OCI-LY3 (cell line): ENCODE measurements at regions not wholly inside any gene's neighbourhood (a gene's known extent, or its start where the extent isn't known, plus 50 kb on each side); places are given as distances from the start of the nearest gene placed in this dataset.

ENCODE experiments used
- H2AFZ ChIP-seq: fragments of 200-600, 300-600 bp; shearing (Covaris generic); 2 replicates; pipeline ENCODE4 v1.6.0; 2014; ENCODE audit warnings: antibody characterized with exemption, low read depth, low read length
- H3K27ac ChIP-seq: fragments of 200-600, 300-600 bp; sonication (generic); 2 replicates; pipeline ENCODE4 v1.5.1; 2014; ENCODE audit warnings: mild to moderate bottlenecking, low read length, moderate library complexity, mixed read lengths
- H3K27me3 ChIP-seq: fragments of 200-600, 300-600 bp; sonication (generic); 2 replicates; pipeline ENCODE4 v1.6.1; 2014; ENCODE audit warnings: low read depth, low read length, mixed read lengths
- H3K36me3 ChIP-seq: fragments of 200-600, 300-600 bp; sonication (generic); replicated peaks from 2 replicates; pipeline ENCODE3; 2014; ENCODE audit warnings: low read depth, low read length, mixed read lengths
- H3K4me1 ChIP-seq: fragments of 300-600, 200-600 bp; sonication (generic); 2 replicates; pipeline ENCODE4 v1.6.1; 2014; ENCODE audit warnings: low read length, mixed read lengths
- H3K4me2 ChIP-seq: fragments of 200-600, 300-600 bp; sonication (generic); 2 replicates; pipeline ENCODE4 v1.6.1; 2014; ENCODE audit warnings: low read length, mixed read lengths
- H3K4me3 ChIP-seq: fragments of 300-600, 200-600 bp; sonication (generic); 2 replicates; pipeline ENCODE4 v1.5.1; 2014; ENCODE audit warnings: antibody characterized with exemption, mild to moderate bottlenecking, low read length, moderate library complexity
- H3K79me2 ChIP-seq: fragments of 300-600, 200-600 bp; shearing (Covaris generic); 2 replicates; pipeline ENCODE4 v1.6.1; 2014; ENCODE audit warnings: mild to moderate bottlenecking, low read length, mixed read lengths
- H3K9ac ChIP-seq: fragments of 300-600, 200-600 bp; shearing (Covaris generic); 2 replicates; pipeline ENCODE4 v1.6.0; 2014; ENCODE audit warnings: mild to moderate bottlenecking, low read length, moderate library complexity
- H3K9me3 ChIP-seq: fragments of 200-600, 300-600 bp; shearing (Covaris generic); 2 replicates; pipeline ENCODE4 v1.6.1; 2014; ENCODE audit warnings: low read length, mixed read lengths; ENCODE audit not compliant: insufficient read depth
- H4K20me1 ChIP-seq: fragments of 200-600, 300-600 bp; sonication (generic); 2 replicates; pipeline ENCODE4 v1.6.1; 2016; ENCODE audit warnings: low read length, mixed read lengths; ENCODE audit not compliant: insufficient read depth
- EZH2phosphoT487 ChIP-seq: fragments of 200-600 bp; shearing (Covaris generic); IDR thresholded peaks from 2 replicates; pipeline ENCODE4 v1.6.1; 2018; ENCODE audit warnings: antibody characterized with exemption, mixed run types, low read depth
- TF ChIP-seq, protein P1 (sequence below): fragments of 200-600, 300-600 bp; sonication (generic); IDR thresholded peaks from 2 replicates; pipeline ENCODE4 v1.5.1; 2014; ENCODE audit warnings: antibody characterized with exemption, low read length, low read depth

DNA sequence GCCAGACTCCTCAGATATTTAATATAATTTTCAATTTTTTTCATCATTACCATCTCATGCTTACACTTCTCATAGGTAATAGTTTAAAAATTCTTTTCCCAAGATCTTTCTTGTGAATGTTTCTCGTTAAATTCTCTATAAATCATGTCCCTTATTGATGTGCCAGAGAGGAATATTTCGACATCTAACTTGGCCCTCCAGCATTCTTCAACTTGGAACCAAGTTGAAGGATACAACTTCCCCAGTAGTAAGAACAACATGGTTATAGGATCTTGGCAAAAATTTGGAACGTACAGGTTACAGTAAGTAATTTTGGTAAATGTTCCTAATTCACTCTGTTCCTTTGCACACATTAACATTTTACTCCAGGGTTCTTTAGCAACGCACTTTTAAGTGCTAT is 731.8 kb downstream of the CDH11 start:
- H3K4me2 ChIP-seq: no peak overlapping the region
- H3K9ac ChIP-seq: no peak overlapping the region
- no peaks in the 10 kb centered on the region for H3K79me2 ChIP-seq
- TF ChIP-seq, protein P1, sequence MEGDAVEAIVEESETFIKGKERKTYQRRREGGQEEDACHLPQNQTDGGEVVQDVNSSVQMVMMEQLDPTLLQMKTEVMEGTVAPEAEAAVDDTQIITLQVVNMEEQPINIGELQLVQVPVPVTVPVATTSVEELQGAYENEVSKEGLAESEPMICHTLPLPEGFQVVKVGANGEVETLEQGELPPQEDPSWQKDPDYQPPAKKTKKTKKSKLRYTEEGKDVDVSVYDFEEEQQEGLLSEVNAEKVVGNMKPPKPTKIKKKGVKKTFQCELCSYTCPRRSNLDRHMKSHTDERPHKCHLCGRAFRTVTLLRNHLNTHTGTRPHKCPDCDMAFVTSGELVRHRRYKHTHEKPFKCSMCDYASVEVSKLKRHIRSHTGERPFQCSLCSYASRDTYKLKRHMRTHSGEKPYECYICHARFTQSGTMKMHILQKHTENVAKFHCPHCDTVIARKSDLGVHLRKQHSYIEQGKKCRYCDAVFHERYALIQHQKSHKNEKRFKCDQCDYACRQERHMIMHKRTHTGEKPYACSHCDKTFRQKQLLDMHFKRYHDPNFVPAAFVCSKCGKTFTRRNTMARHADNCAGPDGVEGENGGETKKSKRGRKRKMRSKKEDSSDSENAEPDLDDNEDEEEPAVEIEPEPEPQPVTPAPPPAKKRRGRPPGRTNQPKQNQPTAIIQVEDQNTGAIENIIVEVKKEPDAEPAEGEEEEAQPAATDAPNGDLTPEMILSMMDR: no peak
- no peak for TF ChIP-seq EZH2phosphoT487
- no peaks in the 10 kb centered on the region for H3K4me1 ChIP-seq
- no peaks in the 10 kb centered on the region for H3K27me3 ChIP-seq
- no peaks in the 10 kb centered on the region for H4K20me1 ChIP-seq
- H3K36me3 ChIP-seq: no peaks in the 10 kb centered on the region
- no peaks in the 10 kb centered on the region for H3K9me3 ChIP-seq
- no peak overlapping the region for H2AFZ ChIP-seq
- no peak overlapping the region for H3K4me3 ChIP-seq
- H3K27ac ChIP-seq: no peak overlapping the region

DNA sequence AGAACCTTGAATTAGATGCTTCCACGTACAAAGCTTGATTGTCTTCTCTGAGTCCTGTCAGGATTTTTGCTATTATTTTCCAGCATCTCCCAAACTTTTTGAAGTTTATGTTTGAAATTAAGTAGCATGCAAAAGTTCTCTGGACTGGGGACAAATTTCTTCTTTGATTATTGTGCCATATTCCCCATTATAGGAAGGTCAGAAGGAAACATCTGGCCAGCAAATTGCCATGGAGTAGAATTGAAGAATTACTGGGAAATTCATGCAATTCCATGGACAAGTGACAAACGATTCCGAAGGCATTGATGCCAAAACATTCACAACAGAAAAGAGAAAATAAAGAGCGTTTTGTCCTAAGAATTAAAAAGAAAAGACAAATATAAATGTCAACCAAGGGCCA is 737.2 kb downstream of the CDH11 start:
- TF ChIP-seq, protein P1: no peak
- TF ChIP-seq EZH2phosphoT487: no peak
- H3K9me3 ChIP-seq: no peaks in the 10 kb centered on the region
- H3K4me1 ChIP-seq: no peaks in the 10 kb centered on the region
- no peak overlapping the region for H3K9ac ChIP-seq
- H4K20me1 ChIP-seq: no peaks in the 10 kb centered on the region
- no peaks in the 10 kb centered on the region for H3K27me3 ChIP-seq
- H3K27ac ChIP-seq: no peak overlapping the region
- H3K79me2 ChIP-seq: no peaks in the 10 kb centered on the region
- no peak overlapping the region for H2AFZ ChIP-seq
- H3K36me3 ChIP-seq: no peaks in the 10 kb centered on the region
- no peak overlapping the region for H3K4me3 ChIP-seq
- H3K4me2 ChIP-seq: no peak overlapping the region

DNA sequence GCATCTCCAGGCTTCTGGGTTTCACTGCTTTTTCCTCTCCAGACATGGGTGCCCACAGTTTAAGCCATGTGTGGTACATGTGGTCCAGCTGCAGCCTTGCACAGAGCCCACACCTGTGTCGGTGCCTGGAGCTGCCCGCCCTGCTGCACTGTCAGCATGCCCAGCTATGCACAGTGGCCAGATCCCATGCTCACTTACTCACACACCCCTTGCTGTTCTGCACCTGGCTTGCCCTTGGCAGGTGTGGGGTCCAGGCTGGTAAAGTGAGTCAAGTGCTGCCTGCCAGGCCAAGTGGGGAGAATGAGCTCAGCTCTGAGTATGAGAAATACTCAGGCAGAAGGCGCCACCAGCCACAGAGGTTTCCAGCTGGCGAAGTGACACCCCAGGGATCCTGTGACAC is 739.9 kb downstream of the CDH11 start:
- Histone ChIP-seq H3K4me3 (no peak overlapping the region), H2AFZ (no peak overlapping the region), H3K27ac (no peak overlapping the region), H3K79me2 (no peaks in the 10 kb centered on the region), H3K4me1 (no peaks in the 10 kb centered on the region), H3K9ac (no peak overlapping the region), H4K20me1 (no peaks in the 10 kb centered on the region), H3K27me3 (no peaks in the 10 kb centered on the region), H3K36me3 (no peaks in the 10 kb centered on the region), H3K9me3 (no peaks in the 10 kb centered on the region), H3K4me2 (no peak overlapping the region)
- TF ChIP-seq, protein P1: no peak
- TF ChIP-seq EZH2phosphoT487: no peak

DNA sequence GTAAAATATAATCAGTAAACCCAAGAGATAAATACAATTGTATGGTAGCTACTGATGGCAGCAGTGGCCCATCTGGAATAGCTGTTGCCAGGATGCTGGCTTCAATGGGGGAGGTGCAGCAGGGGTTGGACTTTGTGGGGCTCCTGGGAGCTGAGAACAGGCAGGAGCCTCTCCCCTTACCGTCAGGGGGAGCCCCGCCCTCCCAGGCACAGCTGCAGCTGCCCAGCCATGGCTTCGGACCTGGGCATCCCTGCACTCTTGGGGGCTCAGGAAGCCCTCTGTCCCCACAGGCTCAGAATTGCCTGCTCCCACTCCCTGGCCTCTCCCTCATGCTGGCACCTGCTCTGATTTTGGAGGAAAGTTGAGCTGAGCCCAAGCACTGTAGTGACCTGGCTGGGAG is 741.1 kb downstream of the CDH11 start:
- Histone ChIP-seq H3K4me2 (no peak overlapping the region), H3K27me3 (no peaks in the 10 kb centered on the region), H3K27ac (no peak overlapping the region), H4K20me1 (no peaks in the 10 kb centered on the region), H3K4me1 (no peaks in the 10 kb centered on the region), H3K9me3 (no peaks in the 10 kb centered on the region), H3K36me3 (no peaks in the 10 kb centered on the region), H3K9ac (no peak overlapping the region), H3K4me3 (no peak overlapping the region), H2AFZ (no peak overlapping the region), H3K79me2 (no peaks in the 10 kb centered on the region)
- no peak for TF ChIP-seq EZH2phosphoT487
- TF ChIP-seq, protein P1: no peak
